ENCODE measurements at regions not wholly inside any gene's neighbourhood (a gene's known extent, or its start where the extent isn't known, plus 50 kb on each side); places are given as distances from the start of the nearest gene placed in this dataset.

- TF ChIP-seq CTCF (IDR thresholded peaks at IDR 0.05; ENCODE audit: insufficient read depth, low read length, poor library complexity, severe bottlenecking) = no peak
- no peak for TF ChIP-seq EZH2phosphoT487 (conservative IDR thresholded peaks at IDR 0.05; ENCODE audit: low read length)
These were observed 125.9 kb downstream of the FAM53A start for GRCh38 chr4:1558205-1558604.
